MCF 10A (cell line): ENCODE measurements at regions not wholly inside any gene's neighbourhood (a gene's known extent, or its start where the extent isn't known, plus 50 kb on each side); places are given as distances from the start of the nearest gene placed in this dataset.

Experiments
- BruUV-seq: library from RNA; stranded (reverse); fragments of 400-500 nt; replicated peaks from 2 replicates; lab custom pipeline; 2021; lab: Mats Ljungman, UMichigan
- CTCF ChIA-PET: fragments of 300-600 bp; sonication (Branson Sonifier 250); formaldehyde crosslinking; extraction: SDS; loops from one replicate; lab custom pipeline; 2021; ENCODE audit warnings: antibody characterized with exemption, inconsistent platforms; lab: Yijun Ruan, JAX
- POLR2A ChIA-PET: fragments of 300-600, 350-650 bp; sonication (Branson Sonifier 250); formaldehyde crosslinking; extraction: SDS; loops from one replicate; lab custom pipeline; 2020; ENCODE audit warnings: antibody characterized with exemption, inconsistent platforms; lab: Yijun Ruan, JAX
- DNase-seq: peaks from one replicate; pipeline ENCODE4 v3.0.0-alpha.2; 2018; ENCODE audit not compliant: unreplicated experiment
- H3K27ac Mint-ChIP-seq: one replicate; pipeline ENCODE4 v1.8.0; 2022; ENCODE audit warnings: mild to moderate bottlenecking, low read depth, mixed read lengths; ENCODE audit not compliant: unreplicated experiment
- H3K27me3 Mint-ChIP-seq: one replicate; pipeline ENCODE4 v1.8.0; 2022; ENCODE audit warnings: mixed read lengths; ENCODE audit not compliant: insufficient read depth, unreplicated experiment
- H3K36me3 Mint-ChIP-seq: one replicate; pipeline ENCODE4 v1.8.0; 2022; ENCODE audit warnings: mild to moderate bottlenecking, moderate library complexity, mixed read lengths; ENCODE audit not compliant: insufficient read depth, unreplicated experiment
- H3K4me1 Mint-ChIP-seq: one replicate; pipeline ENCODE4 v1.8.0; 2022; ENCODE audit warnings: mixed read lengths; ENCODE audit not compliant: insufficient read depth, unreplicated experiment
- H3K4me3 Mint-ChIP-seq: one replicate; pipeline ENCODE4 v1.8.0; 2022; ENCODE audit warnings: mild to moderate bottlenecking, moderate library complexity, mixed read lengths; ENCODE audit not compliant: unreplicated experiment
- H3K9me3 Mint-ChIP-seq: one replicate; pipeline ENCODE4 v1.8.0; 2022; ENCODE audit warnings: mixed read lengths; ENCODE audit not compliant: unreplicated experiment
- CTCF ChIP-seq: fragments of 200-600 bp; IDR thresholded peaks from one replicate; pipeline ENCODE4 v1.8.0; 2022; ENCODE audit warnings: antibody characterized with exemption, mild to moderate bottlenecking; ENCODE audit not compliant: unreplicated experiment
- intact Hi-C: fragments of 100-400 bp; cut with micrococcal nuclease; formaldehyde crosslinking; loops from 2 replicates; pipeline ENCODE4 v1.14.1; 2022

DNA sequence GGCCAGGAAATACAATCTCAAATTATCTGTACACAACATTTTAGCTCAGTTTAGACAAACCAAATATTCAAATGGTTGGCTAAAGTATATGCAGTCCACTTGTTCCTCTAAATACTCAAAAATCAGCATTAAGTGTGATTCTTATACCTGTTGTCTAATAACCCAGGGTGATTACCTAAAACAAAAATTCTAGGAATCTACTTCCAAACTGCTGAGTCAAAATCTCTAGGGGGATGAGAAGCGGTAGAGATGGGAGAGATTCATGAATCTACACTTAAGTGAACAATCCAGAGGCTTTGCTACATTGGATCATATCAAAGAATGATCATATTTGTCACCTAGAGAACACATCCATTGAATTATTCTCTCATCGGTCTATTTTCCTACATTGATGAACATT, 420.9 kb upstream of the PKDCC start:
- Mint-ChIP-seq H3K9me3 (no peaks in the 10 kb centered on the region), H3K4me1 (no peaks in the 10 kb centered on the region), H3K4me3 (no peak overlapping the region), H3K27ac (no peak overlapping the region), H3K36me3 (no peaks in the 10 kb centered on the region), H3K27me3 (peaks cover 10% of the 10 kb centered on the region)
- intact Hi-C loops = no loop called here
- ChIA-PET CTCF (no interaction called here), POLR2A (interaction anchor here (0.6 kb wide), 1 partner anchor 15 kb away, joined by 3 read pairs; no protein-coding TSS in a partner anchor)
- DNase-seq = no peak
- TF ChIP-seq CTCF = no peak
- BruUV-seq = no TSS peak

- CTCF ChIA-PET = no interaction called here
- Mint-ChIP-seq H3K9me3 (peaks cover 7% of the 10 kb centered on the region), H3K36me3 (no peaks in the 10 kb centered on the region), H3K4me3 (no peak overlapping the region), H3K4me1 (no peaks in the 10 kb centered on the region), H3K27ac (no peak overlapping the region), H3K27me3 (no peaks in the 10 kb centered on the region)
- BruUV-seq = no TSS peak
- intact Hi-C loops = no loop called here
- DNase-seq = no peak
- TF ChIP-seq CTCF = no peak
- POLR2A ChIA-PET = no interaction called here
These were observed 413.1 kb upstream of the PKDCC start for GRCh38 chr2:41634686-41635085.

DNA sequence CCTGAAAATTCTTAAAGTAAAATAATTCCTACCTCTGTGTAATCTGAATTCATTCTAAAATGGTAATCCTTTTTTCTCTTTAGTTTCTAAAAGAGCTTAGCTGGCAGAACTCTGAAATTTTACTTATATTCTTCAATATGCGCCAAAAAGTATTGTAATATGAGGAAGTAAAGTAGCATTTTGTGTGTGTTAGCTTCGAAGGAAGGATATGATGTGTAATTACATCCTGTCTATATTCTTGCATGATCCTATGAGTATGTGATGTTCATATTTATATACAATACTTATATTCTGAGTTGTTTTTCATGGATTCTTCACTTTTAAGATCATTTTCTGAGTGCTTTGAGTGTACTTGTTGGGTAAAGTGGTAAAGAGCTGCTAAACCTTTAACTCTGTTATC, 402.9 kb upstream of the PKDCC start:
- ChIA-PET CTCF (no interaction called here), POLR2A (no interaction called here)
- no TSS peak for BruUV-seq
- no peaks in the 10 kb centered on the region for H3K4me1 Mint-ChIP-seq
- no peak overlapping the region for H3K4me3 Mint-ChIP-seq
- no peak for DNase-seq
- H3K27me3 Mint-ChIP-seq = no peaks in the 10 kb centered on the region
- H3K27ac Mint-ChIP-seq = no peak overlapping the region
- TF ChIP-seq CTCF = no peak
- intact Hi-C loops = no loop called here
- H3K9me3 Mint-ChIP-seq = no peaks in the 10 kb centered on the region
- no peaks in the 10 kb centered on the region for H3K36me3 Mint-ChIP-seq

DNA sequence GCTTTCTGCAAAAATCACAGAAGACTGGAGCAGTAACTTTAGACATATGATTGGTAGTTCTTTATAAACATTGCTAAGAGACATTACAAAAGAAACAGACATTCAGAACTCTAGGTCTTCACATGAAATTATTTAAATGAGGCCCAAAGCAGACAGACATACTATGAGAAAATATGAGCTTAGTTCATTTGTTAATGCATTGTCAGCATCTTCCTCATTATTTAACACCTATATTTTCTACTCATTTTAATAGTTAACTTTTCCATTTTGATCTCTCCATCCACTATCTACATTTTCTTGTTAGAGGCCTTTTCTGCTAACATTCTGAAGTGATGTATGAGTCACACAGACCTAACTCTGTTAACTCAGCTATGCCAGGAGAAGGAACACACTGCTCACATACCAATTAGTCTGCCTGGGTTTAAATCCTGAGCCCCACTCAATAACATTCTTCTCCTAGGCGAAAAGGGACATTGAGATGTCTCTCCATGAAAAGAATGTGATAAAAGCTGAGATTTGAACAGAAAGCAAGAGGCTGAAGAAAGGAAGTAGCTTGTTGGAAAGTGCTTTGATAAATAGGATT, 400.3 kb upstream of the PKDCC start:
- CTCF ChIA-PET = interaction anchor here (0.6 to 0.7 kb wide), 2 partner anchors 177 to 937 kb away, joined by 3 read pairs; no protein-coding TSS in a partner anchor
- no peak overlapping the region for H3K27ac Mint-ChIP-seq

More for the DNA sequence above, 400.3 kb upstream of the PKDCC start:
- TF ChIP-seq CTCF = no peak
- no peak overlapping the region for H3K4me3 Mint-ChIP-seq
- POLR2A ChIA-PET = no interaction called here
- H3K27me3 Mint-ChIP-seq = no peaks in the 10 kb centered on the region
- no peaks in the 10 kb centered on the region for H3K4me1 Mint-ChIP-seq
- DNase-seq = no peak
- intact Hi-C loops = no loop called here
- H3K9me3 Mint-ChIP-seq = no peaks in the 10 kb centered on the region
- no peaks in the 10 kb centered on the region for H3K36me3 Mint-ChIP-seq
- no TSS peak for BruUV-seq
